ENCODE measurements at regions not wholly inside any gene's neighbourhood (a gene's known extent, or its start where the extent isn't known, plus 50 kb on each side); places are given as distances from the start of the nearest gene placed in this dataset.
A peak's percentile ranks its signal among the peaks of the same experiment; 100 is the strongest.

DNA sequence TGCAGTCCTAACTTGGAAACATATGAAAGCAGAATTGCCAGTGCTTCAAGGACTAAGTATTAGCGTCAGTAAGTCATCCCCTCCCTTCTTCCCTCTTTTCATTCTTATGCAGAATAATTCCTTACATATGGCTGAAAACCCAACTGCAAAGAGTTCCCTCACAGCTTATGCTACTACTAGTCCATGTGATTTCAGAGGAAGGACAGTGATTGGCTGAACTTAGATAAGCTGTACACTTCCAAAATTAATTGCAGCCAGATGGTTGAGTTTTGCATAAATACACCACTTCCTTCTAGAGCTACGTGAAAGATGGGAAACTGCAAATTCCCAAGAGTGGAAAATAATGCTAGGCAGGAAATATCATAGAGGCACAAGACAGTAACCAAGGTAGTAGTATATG lies 730.4 kb downstream of the OLFM4 start:
- WGBS (ENCODE audit: low lambda C conversion rate, missing lambda C conversion rate) = 52% methylated on average over 2 of the region's 2 CpGs
- Histone ChIP-seq H3K4me1 (ENCODE audit: insufficient read depth) (no peaks in the 10 kb centered on the region), H3K79me2 (no peaks in the 10 kb centered on the region), H3K36me3 (replicated peaks; ENCODE audit: insufficient read depth, low read depth) (no peaks in the 10 kb centered on the region), H3K4me3 (no peak overlapping the region), H3K9me2 (replicated peaks; ENCODE audit: insufficient read depth) (no peaks in the 10 kb centered on the region), H3K27ac (no peak overlapping the region), H2AFZ (no peak overlapping the region), H3K9me3 (ENCODE audit: low read depth) (no peaks in the 10 kb centered on the region), H3K27me3 (no peaks in the 10 kb centered on the region), H4K20me1 (ENCODE audit: insufficient read depth, poor library complexity, severe bottlenecking) (no peaks in the 10 kb centered on the region), H3K4me2 (no peak overlapping the region)
- TF ChIP-seq, protein P1, sequence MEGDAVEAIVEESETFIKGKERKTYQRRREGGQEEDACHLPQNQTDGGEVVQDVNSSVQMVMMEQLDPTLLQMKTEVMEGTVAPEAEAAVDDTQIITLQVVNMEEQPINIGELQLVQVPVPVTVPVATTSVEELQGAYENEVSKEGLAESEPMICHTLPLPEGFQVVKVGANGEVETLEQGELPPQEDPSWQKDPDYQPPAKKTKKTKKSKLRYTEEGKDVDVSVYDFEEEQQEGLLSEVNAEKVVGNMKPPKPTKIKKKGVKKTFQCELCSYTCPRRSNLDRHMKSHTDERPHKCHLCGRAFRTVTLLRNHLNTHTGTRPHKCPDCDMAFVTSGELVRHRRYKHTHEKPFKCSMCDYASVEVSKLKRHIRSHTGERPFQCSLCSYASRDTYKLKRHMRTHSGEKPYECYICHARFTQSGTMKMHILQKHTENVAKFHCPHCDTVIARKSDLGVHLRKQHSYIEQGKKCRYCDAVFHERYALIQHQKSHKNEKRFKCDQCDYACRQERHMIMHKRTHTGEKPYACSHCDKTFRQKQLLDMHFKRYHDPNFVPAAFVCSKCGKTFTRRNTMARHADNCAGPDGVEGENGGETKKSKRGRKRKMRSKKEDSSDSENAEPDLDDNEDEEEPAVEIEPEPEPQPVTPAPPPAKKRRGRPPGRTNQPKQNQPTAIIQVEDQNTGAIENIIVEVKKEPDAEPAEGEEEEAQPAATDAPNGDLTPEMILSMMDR (IDR thresholded peaks at IDR 0.05; ENCODE audit: poor library complexity) = no peak
- TF ChIP-seq EZH2phosphoT487 (IDR thresholded peaks at IDR 0.05; ENCODE audit: low read depth, severe bottlenecking, unreplicated experiment) (no peak), EZH2 (IDR thresholded peaks at IDR 0.05; ENCODE audit: borderline replicate concordance) (no peak)
- DNase-seq (ENCODE audit: low spot score) = no peak

DNA sequence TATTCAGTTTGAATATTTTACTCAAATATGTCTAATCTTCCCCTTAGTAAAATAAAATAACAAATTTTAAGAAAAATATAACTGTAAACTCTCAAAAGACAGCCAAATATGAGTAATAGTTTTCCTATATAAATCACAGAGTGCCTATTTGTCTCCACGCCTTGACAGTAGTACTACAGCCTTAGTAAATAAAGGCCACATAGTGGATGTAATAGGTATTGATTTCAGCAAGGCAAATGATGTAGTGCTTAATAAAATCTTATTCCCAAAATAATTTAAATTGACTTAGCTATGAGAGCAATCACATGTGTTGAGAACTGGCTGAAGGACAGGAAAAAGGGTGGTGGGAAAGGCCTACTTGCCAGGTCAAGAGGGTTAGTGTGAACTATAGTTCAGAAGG lies 747.2 kb downstream of the OLFM4 start:
- H3K27ac ChIP-seq = no peak overlapping the region
- no peaks in the 10 kb centered on the region for H3K79me2 ChIP-seq
- no peaks in the 10 kb centered on the region for H3K36me3 ChIP-seq (replicated peaks; ENCODE audit: insufficient read depth, low read depth)
- H3K4me1 ChIP-seq (ENCODE audit: insufficient read depth) = no peaks in the 10 kb centered on the region
- no peaks in the 10 kb centered on the region for H3K9me3 ChIP-seq (ENCODE audit: low read depth)
- no peak overlapping the region for H3K4me3 ChIP-seq
- H3K4me2 ChIP-seq = no peak overlapping the region
- no peaks in the 10 kb centered on the region for H4K20me1 ChIP-seq (ENCODE audit: insufficient read depth, poor library complexity, severe bottlenecking)
- no peak overlapping the region for H2AFZ ChIP-seq
- no peaks in the 10 kb centered on the region for H3K27me3 ChIP-seq
- no peaks in the 10 kb centered on the region for H3K9me2 ChIP-seq (replicated peaks; ENCODE audit: insufficient read depth)
- no peak for DNase-seq (ENCODE audit: low spot score)
- 97% methylated on average over 1 of the region's 1 CpG for WGBS (ENCODE audit: low lambda C conversion rate, missing lambda C conversion rate)
- TF ChIP-seq EZH2phosphoT487 (IDR thresholded peaks at IDR 0.05; ENCODE audit: low read depth, severe bottlenecking, unreplicated experiment) = no peak
- TF ChIP-seq, protein P1 (IDR thresholded peaks at IDR 0.05; ENCODE audit: poor library complexity) = peak; percentile 11

DNA sequence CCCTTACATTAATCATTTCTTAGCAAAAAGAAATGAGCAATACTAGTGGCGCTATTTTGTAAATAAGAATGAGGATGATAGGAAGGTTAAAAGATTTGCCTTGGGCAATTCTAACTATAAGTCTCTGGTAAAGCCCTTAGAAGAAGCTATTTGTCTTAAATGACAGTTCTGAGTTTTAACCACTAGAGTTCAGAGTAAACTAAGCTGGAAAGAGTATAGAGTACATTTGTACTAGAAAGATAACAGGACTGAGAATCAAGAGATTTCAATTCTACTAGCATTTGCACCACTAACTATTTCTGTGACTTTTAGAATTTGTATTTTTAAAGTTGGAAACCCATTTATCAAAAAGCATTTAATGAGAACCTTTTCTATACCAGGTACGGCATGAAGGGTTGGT lies 750.3 kb downstream of the OLFM4 start:
- Histone ChIP-seq H3K9me2 (replicated peaks; ENCODE audit: insufficient read depth) (no peaks in the 10 kb centered on the region), H3K36me3 (replicated peaks; ENCODE audit: insufficient read depth, low read depth) (no peaks in the 10 kb centered on the region), H2AFZ (no peak overlapping the region), H3K9me3 (ENCODE audit: low read depth) (no peaks in the 10 kb centered on the region), H3K27ac (no peak overlapping the region), H4K20me1 (ENCODE audit: insufficient read depth, poor library complexity, severe bottlenecking) (no peaks in the 10 kb centered on the region), H3K27me3 (no peaks in the 10 kb centered on the region), H3K4me2 (no peak overlapping the region), H3K4me3 (no peak overlapping the region), H3K79me2 (no peaks in the 10 kb centered on the region), H3K4me1 (ENCODE audit: insufficient read depth) (no peaks in the 10 kb centered on the region)
- no peak for TF ChIP-seq EZH2phosphoT487 (IDR thresholded peaks at IDR 0.05; ENCODE audit: low read depth, severe bottlenecking, unreplicated experiment)
- TF ChIP-seq, protein P1 (IDR thresholded peaks at IDR 0.05; ENCODE audit: poor library complexity) = peak; percentile 31
- no peak for TF ChIP-seq EZH2 (IDR thresholded peaks at IDR 0.05; ENCODE audit: borderline replicate concordance)
- WGBS (ENCODE audit: low lambda C conversion rate, missing lambda C conversion rate) = 65% methylated on average over 2 of the region's 2 CpGs
- no peak for DNase-seq (ENCODE audit: low spot score)

DNA sequence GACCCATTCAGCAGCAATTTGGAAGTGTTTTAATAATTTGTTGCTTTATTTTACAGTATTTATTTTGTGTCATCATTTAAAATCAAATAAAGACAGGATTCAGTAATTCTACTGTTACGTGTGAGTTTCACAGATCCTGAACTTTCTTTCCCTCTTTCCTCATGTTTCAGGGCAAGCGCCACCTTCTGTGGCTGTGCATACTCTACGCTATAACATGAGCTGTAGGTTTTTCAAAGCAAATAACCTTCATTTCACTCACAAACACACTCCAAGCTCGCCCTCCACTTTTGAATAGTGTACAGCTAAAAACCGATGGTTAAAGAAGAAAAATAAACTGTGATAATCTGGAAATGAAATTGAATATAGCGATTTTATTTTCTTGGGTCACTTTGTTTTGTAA lies 753.3 kb downstream of the OLFM4 start:
- DNase-seq (ENCODE audit: low spot score) = peak; percentile 35
- Histone ChIP-seq H2AFZ (no peak overlapping the region), H3K36me3 (replicated peaks; ENCODE audit: insufficient read depth, low read depth) (no peaks in the 10 kb centered on the region), H4K20me1 (ENCODE audit: insufficient read depth, poor library complexity, severe bottlenecking) (no peaks in the 10 kb centered on the region), H3K27me3 (no peaks in the 10 kb centered on the region), H3K27ac (no peak overlapping the region), H3K4me1 (ENCODE audit: insufficient read depth) (no peaks in the 10 kb centered on the region), H3K79me2 (no peaks in the 10 kb centered on the region), H3K9me3 (ENCODE audit: low read depth) (no peaks in the 10 kb centered on the region), H3K4me3 (no peak overlapping the region), H3K4me2 (peak overlapping the region; percentile 69), H3K9me2 (replicated peaks; ENCODE audit: insufficient read depth) (no peaks in the 10 kb centered on the region)
- WGBS (ENCODE audit: low lambda C conversion rate, missing lambda C conversion rate) = 12% methylated on average over 6 of the region's 6 CpGs
- no peak for TF ChIP-seq EZH2phosphoT487 (IDR thresholded peaks at IDR 0.05; ENCODE audit: low read depth, severe bottlenecking, unreplicated experiment)
- TF ChIP-seq, protein P1 (IDR thresholded peaks at IDR 0.05; ENCODE audit: poor library complexity) = peak; percentile 31
